ENCODE measurements at regions not wholly inside any gene's neighbourhood (a gene's known extent, or its start where the extent isn't known, plus 50 kb on each side); places are given as distances from the start of the nearest gene placed in this dataset.

DNA sequence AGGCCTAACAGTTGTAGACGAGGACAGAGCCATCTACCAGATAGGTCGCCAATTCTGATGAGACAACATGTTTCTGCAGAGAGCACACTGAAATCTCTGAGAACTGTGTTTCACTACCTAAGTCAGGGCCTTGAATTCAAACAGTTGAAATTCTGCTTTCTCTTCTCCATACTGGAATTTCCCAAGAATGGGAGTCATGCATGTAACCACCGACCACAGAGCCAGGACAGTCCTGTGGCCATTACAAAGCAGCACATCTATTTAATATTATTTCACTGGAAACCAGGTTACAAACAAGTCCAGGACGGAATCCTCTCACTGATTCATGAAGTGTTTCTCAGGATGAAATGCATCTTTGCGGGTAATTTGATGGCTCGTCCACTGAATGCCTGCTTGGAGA, 62.0 kb upstream of the ST8SIA6 start:
- no peak for FAIRE-seq
- H3K9me3 ChIP-seq (ENCODE audit: control insufficient read depth in 2 of 3, insufficient read depth in 1 of 3, low read length in 3 of 3): no peaks in the 10 kb centered on the region
- H3K9ac ChIP-seq (ENCODE audit: low read length in 3 of 3): no peak overlapping the region
- no peak for DNase-seq
- H3K27ac ChIP-seq (ENCODE audit: low read depth in 2 of 2, low read length in 2 of 2): no peak overlapping the region
- no peaks in the 10 kb centered on the region for H3K27me3 ChIP-seq (ENCODE audit: control insufficient read depth, insufficient read depth, low read length)
- intact Hi-C loops (cut with DNase I): no loop called here
- no peaks in the 10 kb centered on the region for H3K36me3 ChIP-seq (ENCODE audit: control insufficient read depth in 2 of 3, insufficient read depth in 3 of 3, low read length in 3 of 3)
- no peak overlapping the region for H3K4me3 ChIP-seq (ENCODE audit: low read length in 3 of 3)
- no peaks in the 10 kb centered on the region for H3K4me1 ChIP-seq (ENCODE audit: control insufficient read depth in 2 of 3, insufficient read depth in 2 of 3, low read depth in 1 of 3, low read length in 3 of 3)
- TF ChIP-seq, protein P1, sequence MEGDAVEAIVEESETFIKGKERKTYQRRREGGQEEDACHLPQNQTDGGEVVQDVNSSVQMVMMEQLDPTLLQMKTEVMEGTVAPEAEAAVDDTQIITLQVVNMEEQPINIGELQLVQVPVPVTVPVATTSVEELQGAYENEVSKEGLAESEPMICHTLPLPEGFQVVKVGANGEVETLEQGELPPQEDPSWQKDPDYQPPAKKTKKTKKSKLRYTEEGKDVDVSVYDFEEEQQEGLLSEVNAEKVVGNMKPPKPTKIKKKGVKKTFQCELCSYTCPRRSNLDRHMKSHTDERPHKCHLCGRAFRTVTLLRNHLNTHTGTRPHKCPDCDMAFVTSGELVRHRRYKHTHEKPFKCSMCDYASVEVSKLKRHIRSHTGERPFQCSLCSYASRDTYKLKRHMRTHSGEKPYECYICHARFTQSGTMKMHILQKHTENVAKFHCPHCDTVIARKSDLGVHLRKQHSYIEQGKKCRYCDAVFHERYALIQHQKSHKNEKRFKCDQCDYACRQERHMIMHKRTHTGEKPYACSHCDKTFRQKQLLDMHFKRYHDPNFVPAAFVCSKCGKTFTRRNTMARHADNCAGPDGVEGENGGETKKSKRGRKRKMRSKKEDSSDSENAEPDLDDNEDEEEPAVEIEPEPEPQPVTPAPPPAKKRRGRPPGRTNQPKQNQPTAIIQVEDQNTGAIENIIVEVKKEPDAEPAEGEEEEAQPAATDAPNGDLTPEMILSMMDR (IDR thresholded peaks at IDR 0.05; ENCODE audit: borderline replicate concordance, extremely low read depth, insufficient read depth): no peak

DNA sequence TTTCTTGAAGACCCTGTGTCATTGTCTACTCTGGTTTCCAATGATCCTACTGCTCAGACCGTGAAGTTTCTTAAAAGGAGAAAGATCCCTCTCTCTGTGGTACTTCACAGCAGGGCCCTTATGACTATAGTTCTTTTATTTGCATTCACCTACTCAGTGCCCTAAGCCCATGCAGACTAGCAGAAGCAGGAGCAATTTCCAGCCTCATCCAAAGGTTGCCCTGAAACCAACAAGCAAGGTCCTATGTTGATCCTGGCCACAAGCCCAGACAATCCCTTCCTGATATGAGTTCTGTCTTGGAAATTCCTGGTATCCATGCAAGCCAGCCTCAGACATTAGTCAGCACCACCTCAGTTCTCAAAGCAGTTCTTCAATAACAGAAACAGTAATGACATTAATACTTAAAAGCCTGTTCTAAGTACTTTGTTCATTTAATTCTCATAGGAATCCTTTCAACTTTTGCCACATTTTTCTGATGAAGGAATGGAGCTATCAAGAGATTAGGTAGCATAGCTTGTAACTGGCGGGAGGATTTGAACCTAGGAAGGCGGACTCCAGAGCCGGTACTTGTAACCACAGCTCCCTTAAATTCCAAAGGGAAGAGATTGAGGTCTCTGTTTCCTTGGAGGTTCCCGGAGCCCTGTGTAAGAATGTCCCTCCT, 58.1 kb upstream of the ST8SIA6 start:
- no peak for FAIRE-seq
- Histone ChIP-seq H3K9ac (ENCODE audit: low read length in 3 of 3) (no peak overlapping the region), H3K36me3 (ENCODE audit: control insufficient read depth in 2 of 3, insufficient read depth in 3 of 3, low read length in 3 of 3) (no peaks in the 10 kb centered on the region), H3K9me3 (ENCODE audit: control insufficient read depth in 2 of 3, insufficient read depth in 1 of 3, low read length in 3 of 3) (no peaks in the 10 kb centered on the region), H3K27me3 (ENCODE audit: control insufficient read depth, insufficient read depth, low read length) (no peaks in the 10 kb centered on the region), H3K4me3 (ENCODE audit: low read length in 3 of 3) (no peak overlapping the region), H3K27ac (ENCODE audit: low read depth in 2 of 2, low read length in 2 of 2) (no peak overlapping the region), H3K4me1 (ENCODE audit: control insufficient read depth in 2 of 3, insufficient read depth in 2 of 3, low read depth in 1 of 3, low read length in 3 of 3) (no peaks in the 10 kb centered on the region)
- DNase-seq: peak in 3 of 5 donors; percentile 12 to 68 (median 26)
- intact Hi-C loops (cut with DNase I): no loop called here
- TF ChIP-seq, protein P1 (IDR thresholded peaks at IDR 0.05; ENCODE audit: borderline replicate concordance, extremely low read depth, insufficient read depth): no peak

- no peak overlapping the region for H3K27ac ChIP-seq (ENCODE audit: low read depth in 2 of 2, low read length in 2 of 2)
- no peaks in the 10 kb centered on the region for H3K27me3 ChIP-seq (ENCODE audit: control insufficient read depth, insufficient read depth, low read length)
- H3K36me3 ChIP-seq (ENCODE audit: control insufficient read depth in 2 of 3, insufficient read depth in 3 of 3, low read length in 3 of 3): no peaks in the 10 kb centered on the region
- DNase-seq (no peak), FAIRE-seq (no peak)
- TF ChIP-seq, protein P1 (IDR thresholded peaks at IDR 0.05; ENCODE audit: borderline replicate concordance, extremely low read depth, insufficient read depth): no peak
- no peaks in the 10 kb centered on the region for H3K4me1 ChIP-seq (ENCODE audit: control insufficient read depth in 2 of 3, insufficient read depth in 2 of 3, low read depth in 1 of 3, low read length in 3 of 3)
- no peak overlapping the region for H3K9ac ChIP-seq (ENCODE audit: low read length in 3 of 3)
- intact Hi-C loops (cut with DNase I): no loop called here
- H3K4me3 ChIP-seq (ENCODE audit: low read length in 3 of 3): no peak overlapping the region
- H3K9me3 ChIP-seq (ENCODE audit: control insufficient read depth in 2 of 3, insufficient read depth in 1 of 3, low read length in 3 of 3): no peaks in the 10 kb centered on the region
These were observed 56.0 kb upstream of the ST8SIA6 start for GRCh38 chr10:17510242-17510908.

Data from kidney (tissue), 13 donors.